ENCODE measurements at regions not wholly inside any gene's neighbourhood (a gene's known extent, or its start where the extent isn't known, plus 50 kb on each side); places are given as distances from the start of the nearest gene placed in this dataset.
"Not testable (repeated sequence)": the region's sequence is repeated elsewhere in the genome, so short reads cannot be mapped to it uniquely, and the experiment has no call there.

DNA sequence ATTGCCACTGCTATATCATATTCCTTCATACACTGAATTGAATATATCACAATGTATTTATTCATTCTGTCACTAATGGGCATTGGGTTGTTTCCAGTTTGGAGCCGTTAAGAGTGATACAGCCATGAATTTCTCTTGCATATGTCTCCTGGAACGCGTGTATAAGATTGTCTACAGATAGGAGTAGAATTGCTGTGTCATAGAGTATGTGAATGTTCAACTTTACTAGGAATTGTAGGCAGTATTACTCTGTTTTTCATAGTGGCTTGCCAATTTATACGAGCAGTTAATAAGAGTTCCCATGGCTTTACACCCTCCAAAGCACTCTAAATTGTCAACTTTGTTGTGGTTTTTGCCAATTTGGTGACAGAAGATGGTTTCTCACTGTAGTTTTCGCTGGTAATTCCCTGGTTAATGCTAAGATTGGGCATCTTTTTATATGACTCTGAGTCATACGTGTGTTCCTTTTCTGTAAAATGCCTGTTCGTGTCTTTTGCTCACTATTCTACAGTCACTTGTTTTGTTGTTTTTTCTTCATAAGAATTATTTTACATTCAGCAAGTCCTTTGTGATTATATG, 136.1 kb upstream of the LIPC start:
- DNase-seq (ENCODE audit: low read depth in 2 of 2), result no peak

- DNase-seq (ENCODE audit: low read depth in 2 of 2), result no peak
Observed at GRCh38 chr15:58296276-58296675, 135.5 kb upstream of the LIPC start.

DNA sequence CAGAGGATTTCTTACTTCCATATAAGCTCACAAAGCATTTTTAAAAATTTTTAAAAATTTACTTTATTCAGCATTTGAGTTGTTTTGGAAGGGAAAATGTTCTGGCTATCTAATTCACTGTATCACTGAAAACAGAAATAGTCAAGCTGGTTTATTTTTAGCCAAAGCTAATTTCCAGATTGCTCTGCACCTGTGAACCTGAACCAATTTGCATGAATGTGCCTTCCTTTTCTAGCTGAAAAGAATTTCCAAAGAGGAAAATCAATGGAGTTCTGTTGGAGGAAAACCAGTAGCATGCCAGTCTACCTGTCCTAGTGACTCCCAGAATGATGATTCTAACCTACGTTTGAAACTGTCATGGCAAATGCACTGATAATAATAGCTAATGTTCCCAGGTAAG, 134.2 kb upstream of the LIPC start:
- no peak for DNase-seq (ENCODE audit: low read depth in 2 of 2)

- DNase-seq (ENCODE audit: low read depth in 2 of 2), result no peak
Observed at GRCh38 chr15:58298879-58299850, 132.6 kb upstream of the LIPC start.

- no peak for DNase-seq (ENCODE audit: low read depth in 2 of 2)
Observed at GRCh38 chr15:58302832-58303231, 129.0 kb upstream of the LIPC start.

GRCh38 chr15:58303236-58303635, 128.6 kb upstream of the LIPC start:
- no peak for DNase-seq (ENCODE audit: low read depth in 2 of 2)

GRCh38 chr15:58306591-58307312, 125.0 kb upstream of the LIPC start:
- DNase-seq (ENCODE audit: low read depth in 2 of 2), result no peak

- no peak for DNase-seq (ENCODE audit: low read depth in 2 of 2)
Observed at GRCh38 chr15:58307313-58307961, 124.4 kb upstream of the LIPC start.

DNA sequence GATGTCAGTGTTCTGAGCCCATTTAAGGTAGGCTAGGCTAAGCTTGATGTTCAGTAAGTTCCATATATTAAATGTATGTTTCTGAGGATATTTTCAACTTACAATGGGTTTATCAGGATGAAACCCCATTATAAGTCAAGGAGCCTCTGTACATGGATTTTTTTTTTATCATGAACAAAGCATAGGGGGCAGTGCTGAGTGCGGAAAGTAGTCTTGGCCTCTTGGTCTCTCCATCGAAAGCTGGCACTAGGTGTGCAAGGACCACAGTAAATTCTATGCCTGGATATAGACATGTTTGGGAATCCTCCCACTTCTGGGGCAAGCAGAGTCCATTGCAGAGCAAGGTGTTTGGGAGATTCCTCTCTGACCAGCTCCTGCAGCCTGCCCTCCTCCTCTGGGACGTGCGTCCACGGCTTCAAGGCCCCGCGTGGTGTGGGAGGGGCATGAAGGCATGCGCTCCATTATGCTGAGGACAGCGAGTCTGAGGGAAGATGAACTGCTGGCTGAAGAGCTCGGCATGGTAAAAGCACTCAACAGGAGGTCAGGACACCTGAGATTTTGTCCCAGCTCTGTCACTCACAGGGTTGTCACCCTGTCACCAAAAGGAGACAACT, 122.9 kb upstream of the LIPC start:
- DNase-seq (ENCODE audit: low read depth in 2 of 2), result no peak

DNA sequence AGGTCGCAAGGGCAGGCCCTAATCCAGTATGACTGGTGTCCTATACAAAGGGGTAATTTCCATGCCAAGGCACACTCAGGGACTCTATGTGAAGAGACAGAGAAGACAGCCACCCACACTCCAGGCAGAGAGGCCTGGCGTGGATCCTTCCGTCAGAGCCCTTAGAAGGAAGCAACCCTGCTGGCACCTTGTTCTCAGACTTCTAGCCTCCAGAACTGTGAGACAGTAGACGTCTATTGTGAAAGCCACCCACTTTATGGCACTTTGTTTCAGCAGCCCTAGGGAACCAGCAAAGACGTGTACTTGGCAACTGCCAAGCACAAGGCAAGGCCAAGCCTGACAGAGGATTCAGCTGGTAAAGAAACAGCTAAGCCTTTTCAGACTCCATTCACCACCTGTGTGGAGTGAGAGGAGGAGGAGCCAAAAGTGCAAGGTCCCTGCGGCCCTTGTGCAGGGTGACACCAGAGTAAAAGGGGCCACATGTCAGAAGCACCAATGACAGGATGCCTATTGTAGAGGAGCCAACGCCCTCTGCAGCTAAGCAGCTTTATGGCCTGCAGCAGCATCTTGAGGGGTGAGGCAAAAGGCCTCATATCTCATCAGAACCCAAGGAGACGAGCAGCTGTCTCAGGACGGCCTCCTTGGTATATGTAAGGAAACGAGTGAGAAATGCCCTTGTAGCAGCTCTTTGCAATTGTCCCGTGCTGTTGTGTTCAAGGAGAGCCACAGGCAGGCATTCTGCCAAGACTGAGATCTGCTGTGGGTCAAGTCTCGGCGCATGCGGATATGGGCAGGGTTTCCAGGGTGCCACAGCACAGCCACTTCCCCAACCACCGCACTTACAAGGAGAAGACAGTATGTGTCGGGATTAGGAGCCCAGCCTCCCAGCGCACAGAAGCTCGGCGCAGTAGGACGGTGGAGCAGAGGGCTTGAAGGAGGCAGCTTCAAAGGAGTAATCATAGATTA, 121.5 kb upstream of the LIPC start:
- DNase-seq (ENCODE audit: low read depth in 2 of 2), result no peak

DNA sequence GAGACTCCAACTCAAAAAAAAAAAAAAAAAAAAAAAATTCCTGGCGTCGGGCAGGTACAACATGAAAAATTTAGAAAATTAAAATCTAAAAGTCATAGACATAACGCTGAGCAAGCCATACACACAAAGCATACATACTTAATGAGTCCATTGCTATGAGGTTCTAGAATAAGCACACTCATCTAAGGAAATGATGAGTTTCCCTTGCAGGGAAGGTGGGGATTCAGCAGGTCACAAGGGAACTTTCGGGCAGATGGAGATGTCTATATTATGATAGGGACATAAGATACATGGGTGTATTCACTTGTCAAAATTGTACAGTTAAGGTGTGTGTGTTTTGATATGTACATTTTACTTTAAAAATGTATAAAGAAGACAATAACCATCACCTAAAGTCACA, 120.2 kb upstream of the LIPC start:
- no peak for DNase-seq (ENCODE audit: low read depth in 2 of 2)

DNA sequence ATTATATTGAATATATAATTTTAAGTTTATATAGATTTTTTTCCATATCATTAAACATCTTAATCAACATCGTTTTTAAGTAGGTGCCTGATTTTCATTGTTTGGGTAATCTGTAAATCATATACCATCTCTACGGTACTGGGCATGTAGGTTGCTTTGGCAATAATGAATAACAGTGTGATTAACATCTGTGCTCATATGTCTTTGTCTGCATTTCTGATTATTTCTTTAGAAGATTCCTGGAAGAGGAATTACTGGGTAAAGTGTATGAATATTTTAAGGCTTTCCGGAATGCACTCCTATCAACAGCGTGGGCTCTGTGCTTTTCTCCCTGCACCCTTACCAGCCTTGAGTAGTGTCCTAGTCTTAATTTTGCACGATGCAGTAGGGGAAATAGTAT, 119.8 kb upstream of the LIPC start:
- DNase-seq (ENCODE audit: low read depth in 2 of 2), result no peak

DNA sequence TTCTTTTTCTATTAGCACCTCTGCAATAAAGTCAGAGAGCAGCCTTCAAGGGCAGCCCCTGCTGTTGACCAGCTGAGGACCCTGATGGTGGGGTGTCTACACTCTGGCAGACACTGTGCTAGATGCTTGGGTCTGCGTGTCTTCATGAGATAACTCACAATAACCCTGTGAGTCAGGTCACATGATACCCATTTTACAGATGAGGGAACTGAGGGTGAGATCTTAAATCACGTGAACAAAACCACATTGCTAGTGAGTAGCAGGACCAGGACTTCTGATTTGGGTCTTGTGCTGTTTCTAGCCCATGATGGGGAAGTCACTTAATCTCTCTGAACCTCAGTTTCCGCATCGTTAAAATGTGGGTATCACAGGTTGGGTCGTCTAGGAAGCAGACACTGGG, 118.5 kb upstream of the LIPC start:
- no peak for DNase-seq (ENCODE audit: low read depth in 2 of 2)

- DNase-seq (ENCODE audit: low read depth in 2 of 2), result no peak
Observed at GRCh38 chr15:58313810-58314592, 117.8 kb upstream of the LIPC start.

DNA sequence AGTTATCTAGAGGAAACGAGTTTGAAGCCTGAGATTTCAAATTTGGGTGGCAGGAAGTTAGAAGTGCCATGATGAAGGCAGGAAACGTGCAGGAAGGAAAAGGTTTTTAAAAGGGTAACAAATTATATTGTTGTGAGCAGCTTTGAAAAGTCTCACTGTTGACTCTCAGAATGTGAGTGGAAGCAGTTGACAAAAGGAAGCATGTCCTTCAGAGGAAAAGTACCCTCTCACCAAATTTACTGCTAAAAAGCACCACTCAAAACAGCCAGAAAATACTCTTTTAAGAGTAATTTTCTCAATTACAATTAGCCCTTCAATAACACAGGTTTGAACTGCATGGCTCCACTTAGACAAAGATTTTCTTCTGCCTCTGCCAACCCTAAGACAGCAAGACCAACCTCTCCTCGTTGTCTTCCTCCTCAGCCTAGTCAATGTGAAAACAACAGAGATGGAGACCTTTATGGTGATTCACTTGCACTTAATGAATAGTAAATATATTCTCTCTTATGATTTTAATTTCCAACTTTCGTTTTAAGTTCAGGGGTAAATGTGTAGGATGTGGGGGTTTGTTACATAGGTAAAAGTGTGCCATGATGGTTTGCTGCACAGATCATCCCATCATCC, 117.1 kb upstream of the LIPC start:
- DNase-seq (ENCODE audit: low read depth in 2 of 2), result no peak

DNA sequence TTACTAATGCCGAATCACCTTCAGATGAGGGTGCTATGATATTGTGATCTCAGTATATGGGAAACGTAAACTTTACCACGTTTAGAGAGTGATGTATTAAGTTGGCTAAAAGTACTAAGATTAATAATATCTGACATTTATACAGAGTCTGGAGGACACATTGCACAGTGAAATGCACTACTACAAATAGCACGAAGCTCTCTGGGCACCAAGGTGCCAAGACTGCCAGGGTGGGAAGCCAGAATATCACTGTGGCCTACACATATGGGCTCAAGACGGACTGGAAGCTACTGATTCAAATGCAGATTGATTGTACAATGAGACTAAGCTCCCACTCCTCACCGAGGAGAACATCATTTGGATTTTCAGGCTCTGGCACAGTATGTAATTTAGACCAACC, 113.3 kb upstream of the LIPC start:
- no peak for DNase-seq (ENCODE audit: low read depth in 2 of 2)

DNA sequence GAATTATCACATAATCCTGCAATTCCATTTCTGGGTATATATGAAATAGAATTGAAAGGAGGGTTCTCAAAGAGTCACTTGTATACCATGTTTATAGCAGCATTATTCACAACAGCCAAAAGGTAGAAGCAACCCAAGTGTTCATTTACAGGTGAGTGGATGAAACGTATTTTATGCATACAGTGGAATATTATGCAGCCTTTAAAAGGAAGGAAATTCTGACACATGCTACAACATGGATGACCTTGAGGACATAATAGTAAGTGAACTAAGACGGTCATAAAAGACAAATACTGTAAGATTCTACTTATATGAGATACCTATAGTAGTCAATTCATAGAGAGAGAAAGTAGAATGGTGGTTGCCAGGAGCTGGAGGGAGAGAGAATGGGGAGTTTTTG, 110.8 kb upstream of the LIPC start:
- DNase-seq (ENCODE audit: low read depth in 2 of 2), result no peak

- no peak for DNase-seq (ENCODE audit: low read depth in 2 of 2)
Observed at GRCh38 chr15:58322253-58322652, 109.5 kb upstream of the LIPC start.

DNA sequence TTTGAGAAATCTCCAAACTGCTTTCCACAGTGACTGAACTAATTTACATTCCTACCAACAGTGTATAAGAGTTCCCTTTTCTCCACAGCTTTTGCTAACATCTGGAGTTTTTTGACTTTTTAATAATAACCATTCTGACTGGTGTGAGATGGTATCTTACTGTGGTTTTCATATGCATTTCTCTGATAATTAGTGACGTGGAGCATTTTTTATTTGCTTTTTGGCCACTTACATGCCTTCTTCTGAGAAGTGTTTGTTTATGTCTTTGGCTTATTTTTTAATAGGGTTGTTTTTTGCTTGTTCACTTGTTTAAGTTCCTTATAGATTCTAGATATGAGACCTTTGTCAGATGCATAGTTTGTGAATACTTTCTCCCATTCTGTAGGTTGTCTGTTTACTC, 108.5 kb upstream of the LIPC start:
- not testable (repeated sequence) for DNase-seq (ENCODE audit: low read depth in 2 of 2)
